Stimulated activated CD4-positive, alpha-beta T cell treated with anti-CD3 and anti-CD28 coated beads, Interleukin-4, amount 100 ng/mL, for 4 hours (primary cell): ENCODE measurements at regions not wholly inside any gene's neighbourhood (a gene's known extent, or its start where the extent isn't known, plus 50 kb on each side); places are given as distances from the start of the nearest gene placed in this dataset.
"Not testable (repeated sequence)": the region's sequence is repeated elsewhere in the genome, so short reads cannot be mapped to it uniquely, and the experiment has no call there.

Experiments
- DNase-seq, 2 experiments: peaks; one replicate each; pipeline ENCODE4 v3.0.0-alpha.2; 2020

- DNase-seq = no peak
These were observed 1047.6 kb upstream of the ACO1 start for GRCh38 chr9:31336841-31337240.

DNA sequence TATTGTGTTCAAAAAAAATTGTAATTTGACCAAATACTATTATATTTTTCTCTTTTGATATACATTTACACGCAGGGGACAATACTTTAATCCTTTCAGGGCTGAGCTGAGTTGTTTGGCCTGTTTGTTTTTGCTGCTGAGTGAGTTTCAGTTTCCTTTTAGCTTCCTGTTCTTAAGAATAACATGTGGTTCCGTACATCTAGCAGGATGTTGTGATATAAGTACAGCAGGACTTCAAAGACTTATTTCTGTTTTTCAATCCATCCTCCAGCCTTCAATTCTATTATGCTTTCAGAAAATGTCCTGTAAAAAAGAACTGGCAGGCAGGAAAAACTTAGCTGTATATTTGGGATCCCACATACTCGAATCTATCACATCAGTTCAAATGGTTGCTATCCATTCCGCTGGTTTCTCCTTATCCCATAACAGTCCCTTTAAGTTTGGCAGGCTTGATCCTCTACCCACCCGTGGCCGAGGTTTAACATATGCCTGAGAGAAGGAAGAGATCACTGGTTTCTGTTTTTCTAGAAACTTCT lies 1037.3 kb upstream of the ACO1 start:
- DNase-seq = no peak

- no peak for DNase-seq
These were observed 1029.1 kb upstream of the ACO1 start for GRCh38 chr9:31355159-31355882.

DNA sequence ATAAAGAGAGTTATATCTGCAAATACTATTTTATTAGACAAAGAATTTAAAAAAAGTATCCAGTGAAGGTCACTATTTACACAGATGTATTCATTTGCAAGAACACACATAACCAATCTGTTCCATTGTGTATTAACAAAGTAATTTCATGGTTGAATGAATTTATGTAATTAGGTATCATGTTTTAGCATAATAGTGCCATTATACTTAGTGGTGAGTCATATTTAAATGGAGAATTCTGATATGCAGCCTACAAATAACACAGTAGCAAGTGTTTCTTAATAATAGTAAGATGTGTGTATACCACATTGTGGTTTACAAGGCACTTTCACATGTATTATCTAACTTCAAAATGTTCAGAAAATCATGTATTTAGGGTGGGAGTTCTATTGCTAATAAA lies 1028.5 kb upstream of the ACO1 start:
- no peak for DNase-seq

GRCh38 chr9:31359071-31359470 lies 1025.4 kb upstream of the ACO1 start:
- no peak for DNase-seq

DNA sequence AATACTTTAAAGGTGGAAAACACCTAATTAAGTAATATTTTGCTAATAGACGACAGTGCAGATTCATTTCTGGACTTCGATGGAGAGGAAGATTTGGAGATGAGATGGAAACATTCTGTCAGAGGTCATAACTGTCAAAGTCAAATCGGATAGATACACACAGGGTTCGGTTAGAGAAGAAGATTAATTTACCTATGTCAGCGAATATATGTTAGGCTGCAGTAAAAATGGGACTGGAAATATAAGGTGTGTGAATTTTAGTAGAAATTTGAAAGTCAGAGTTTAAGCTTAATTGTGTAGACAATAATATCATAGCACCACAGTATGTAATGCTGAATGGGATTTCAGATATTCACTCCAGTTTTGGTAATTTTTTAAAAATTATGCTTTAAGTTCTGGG lies 1020.3 kb upstream of the ACO1 start:
- DNase-seq = no peak

- no peak for DNase-seq
These were observed 1011.5 kb upstream of the ACO1 start for GRCh38 chr9:31372799-31373587.

GRCh38 chr9:31377358-31377757 lies 1007.1 kb upstream of the ACO1 start:
- no peak for DNase-seq

DNA sequence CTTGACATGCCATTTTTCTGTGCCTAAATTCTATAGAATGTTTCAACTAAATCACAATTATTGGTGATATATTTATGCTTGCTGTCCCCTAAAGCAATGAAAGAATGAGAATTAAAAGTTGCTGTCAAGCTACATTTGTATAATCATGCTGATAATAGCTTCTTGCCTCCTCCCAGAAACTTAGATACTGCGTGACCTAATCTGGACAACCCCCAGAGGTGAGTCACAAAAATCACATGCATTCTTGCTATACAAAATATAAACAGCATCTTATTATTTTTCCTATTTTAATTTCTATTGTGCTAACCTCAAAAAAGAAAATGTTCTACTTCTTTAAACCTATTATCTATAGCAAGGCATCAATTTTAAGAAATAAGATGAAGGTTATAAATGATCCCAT lies 995.8 kb upstream of the ACO1 start:
- DNase-seq = no peak

DNA sequence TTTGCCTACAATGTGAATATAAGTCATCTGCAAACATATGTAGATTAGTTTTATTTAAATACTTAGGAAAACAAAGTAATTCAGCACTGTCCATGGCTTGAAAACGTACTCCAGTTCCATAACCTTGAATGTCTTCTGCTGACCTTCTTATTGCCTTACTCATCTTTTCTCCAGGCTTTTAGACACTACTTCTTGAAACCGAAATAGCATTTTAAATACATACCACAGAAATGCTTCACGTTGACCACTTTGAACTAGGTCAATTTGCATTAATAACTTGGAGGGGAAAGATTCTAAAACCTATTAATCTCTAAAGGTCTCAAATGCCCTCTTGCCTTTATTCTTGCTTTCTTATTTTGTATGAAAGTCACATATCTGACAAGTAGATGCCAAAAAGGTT lies 995.4 kb upstream of the ACO1 start:
- DNase-seq = no peak

DNA sequence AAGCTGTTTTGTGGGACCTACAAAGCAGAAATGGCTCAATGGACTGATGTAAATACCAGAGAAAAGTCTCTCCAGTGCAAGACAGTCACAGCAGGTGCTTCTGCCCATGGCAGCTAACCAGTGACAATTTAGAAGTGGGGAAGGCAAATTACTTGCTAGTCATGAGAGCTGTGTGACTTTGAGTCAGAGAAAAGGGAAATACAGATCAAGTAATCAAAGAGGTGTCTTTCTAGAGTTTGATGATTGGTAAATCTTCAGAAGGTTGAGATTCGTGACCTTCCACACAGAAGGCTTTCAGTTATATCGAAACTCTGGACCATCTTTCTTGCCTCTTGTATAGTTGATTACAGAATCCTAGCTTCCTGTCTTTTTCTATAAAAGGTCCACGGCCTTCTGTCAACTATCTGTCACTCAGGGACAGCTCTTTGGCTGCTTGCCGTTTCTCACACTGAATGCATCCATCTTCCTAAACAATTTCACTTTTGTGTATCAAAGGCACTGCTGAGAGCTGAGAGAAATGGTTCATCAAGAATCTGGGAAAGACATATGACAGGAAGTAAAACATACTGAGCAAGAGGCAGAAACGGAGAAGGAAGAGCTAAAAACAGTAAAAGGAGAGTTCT lies 993.9 kb upstream of the ACO1 start:
- DNase-seq = no peak

DNA sequence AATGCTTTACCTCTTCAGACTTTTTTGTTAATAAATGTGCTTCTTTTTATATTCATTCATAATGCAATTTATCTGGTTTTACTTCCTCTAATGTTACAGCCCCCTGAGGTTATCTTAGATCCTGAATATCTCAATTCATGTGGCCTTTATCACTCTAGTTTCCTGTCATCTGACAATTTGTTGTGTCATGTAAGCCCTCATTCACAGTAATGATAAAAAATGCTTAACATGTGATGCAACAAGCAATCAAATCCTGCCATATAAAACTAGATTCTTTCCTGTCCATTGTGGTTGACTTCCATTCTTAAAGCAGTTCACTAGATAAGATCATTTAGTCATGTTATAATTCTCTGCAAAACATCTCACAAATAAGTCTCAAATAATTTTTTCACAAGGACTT lies 991.2 kb upstream of the ACO1 start:
- DNase-seq = no peak

GRCh38 chr9:31394015-31394473 lies 990.4 kb upstream of the ACO1 start:
- DNase-seq = no peak

DNA sequence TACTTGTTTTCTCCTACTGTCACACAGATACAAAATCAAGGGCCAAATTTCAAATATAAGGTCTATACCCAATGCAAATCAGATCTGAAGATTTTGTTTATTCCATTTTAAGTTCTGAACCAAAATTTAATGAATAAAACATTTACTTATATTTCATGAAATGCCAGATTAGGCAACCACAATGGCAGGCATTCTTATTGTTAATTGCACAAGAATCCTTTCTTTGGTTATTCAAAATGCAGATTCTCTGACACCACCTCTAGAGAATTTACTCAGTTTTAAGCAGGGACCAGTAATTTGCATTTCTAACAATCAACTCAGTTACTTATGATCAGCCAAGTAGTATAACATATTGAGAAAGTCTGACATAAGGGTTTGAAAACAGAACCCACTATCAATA lies 972.4 kb upstream of the ACO1 start:
- DNase-seq = no peak

DNA sequence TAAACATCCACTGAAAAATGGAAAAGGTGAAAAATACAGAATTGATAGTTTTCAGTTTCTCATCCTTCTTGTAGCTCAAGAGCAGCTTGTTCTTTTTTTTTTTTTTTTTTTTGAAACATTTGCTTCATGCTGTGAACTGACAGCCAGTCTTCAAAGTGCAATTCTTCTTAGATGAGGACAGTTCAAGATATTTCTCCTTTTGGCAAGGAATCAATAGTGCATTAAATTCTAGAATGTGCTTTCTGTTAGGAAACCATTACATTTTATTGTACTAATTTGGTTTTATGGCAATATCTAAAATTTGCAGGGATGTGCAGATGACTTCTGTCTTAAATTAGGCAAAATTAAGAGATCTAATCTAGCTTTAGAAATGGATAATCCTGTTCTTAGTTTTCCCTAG lies 969.3 kb upstream of the ACO1 start:
- DNase-seq = no peak

DNA sequence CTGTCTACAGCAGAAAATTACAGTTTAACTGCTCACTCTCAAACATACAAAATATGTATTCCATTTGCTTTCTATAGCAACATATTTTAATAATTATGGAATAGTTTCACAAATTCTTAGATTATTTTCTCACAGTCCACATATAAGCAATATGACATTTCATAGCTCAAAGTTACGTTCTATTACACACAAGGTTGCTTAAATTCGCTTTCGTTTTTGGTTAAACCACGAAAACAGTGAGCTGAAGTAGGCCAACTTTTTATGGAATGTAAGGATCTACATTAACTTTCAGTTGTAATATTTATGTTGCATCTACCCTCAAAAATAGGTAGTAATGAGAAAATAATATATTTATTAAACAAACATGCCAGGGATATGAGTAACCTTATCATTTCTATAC lies 966.0 kb upstream of the ACO1 start:
- no peak for DNase-seq

DNA sequence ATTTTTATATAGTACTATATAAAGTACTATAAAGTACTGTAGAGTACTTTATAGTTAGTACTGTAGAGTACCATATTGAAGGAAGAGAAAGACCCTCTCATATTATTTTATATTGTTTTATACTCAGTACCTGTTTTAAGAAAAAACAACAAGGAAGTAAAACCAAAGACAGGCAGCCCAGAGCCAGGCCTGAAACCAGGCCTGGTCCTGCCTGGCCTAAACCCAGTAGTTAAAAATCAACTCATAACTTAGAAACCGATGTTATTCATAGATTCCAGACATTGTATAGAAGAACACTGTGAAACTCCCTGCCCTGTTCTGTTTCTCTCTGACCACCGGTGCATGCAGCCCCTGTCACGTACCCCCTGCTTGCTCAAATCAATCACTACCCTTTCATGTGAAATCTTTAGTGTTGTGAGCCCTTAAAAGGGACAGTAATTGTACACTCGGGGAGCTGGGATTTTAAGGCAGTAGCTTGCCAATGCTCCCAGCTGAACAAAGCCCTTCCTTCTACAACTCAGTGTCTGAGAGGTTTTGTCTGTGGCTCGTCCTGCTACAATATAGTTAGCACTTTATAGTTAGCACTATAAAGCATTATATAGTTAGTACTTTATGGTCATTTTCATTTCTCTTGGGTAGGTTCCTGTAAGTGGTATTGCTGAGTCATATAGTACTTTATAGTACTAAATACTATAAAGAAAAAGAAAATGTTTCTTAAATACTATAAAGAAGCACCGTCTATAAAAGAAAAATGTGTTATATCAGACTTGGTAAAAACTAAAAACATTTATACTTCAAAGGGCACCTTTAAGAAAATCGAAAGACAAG lies 940.6 kb upstream of the ACO1 start:
- not testable (repeated sequence) for DNase-seq

GRCh38 chr9:31445357-31445756 lies 939.1 kb upstream of the ACO1 start:
- no peak for DNase-seq

DNA sequence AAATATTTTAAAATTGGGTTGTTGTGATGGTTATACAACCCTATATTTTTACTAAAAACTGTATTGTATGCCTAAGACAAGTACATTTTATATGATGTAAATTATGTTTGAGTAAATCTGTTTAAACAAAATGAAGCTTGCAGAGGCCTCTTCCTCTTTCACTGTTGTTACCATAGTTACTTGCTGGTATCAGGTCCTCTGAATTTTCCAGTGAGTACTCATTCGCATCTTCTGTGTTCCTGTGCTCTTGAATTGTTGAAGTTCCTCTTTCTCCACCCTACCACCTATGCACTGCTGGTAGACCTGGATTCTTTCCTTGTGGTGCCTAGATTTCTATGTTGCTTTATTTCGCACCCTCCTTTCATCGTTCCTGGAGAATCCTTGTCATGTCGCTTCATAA lies 938.5 kb upstream of the ACO1 start:
- no peak for DNase-seq

DNA sequence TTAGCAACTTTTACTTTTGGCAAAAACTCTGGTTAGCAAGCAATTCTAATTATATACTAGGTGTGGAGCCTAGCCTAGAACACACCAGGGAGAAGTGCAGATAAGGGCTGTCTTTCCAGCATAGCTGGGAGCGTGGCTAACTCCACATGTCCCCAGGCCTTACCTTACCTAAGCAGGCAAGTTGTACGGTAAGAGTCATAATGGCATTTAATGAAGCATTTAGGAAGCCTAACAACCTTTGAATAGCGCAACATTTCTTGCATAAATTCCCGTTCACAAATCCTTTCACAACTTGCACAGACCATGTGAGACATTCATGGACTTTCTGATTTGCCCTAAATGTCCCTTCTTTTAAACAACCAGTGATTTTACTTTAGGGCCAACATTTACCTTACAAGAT lies 917.4 kb upstream of the ACO1 start:
- DNase-seq = no peak

GRCh38 chr9:31470051-31470450 lies 914.4 kb upstream of the ACO1 start:
- no peak for DNase-seq

- no peak for DNase-seq
These were observed 913.4 kb upstream of the ACO1 start for GRCh38 chr9:31471010-31471409.

- no peak for DNase-seq
These were observed 897.8 kb upstream of the ACO1 start for GRCh38 chr9:31486630-31487029.
